ENCODE measurements at regions not wholly inside any gene's neighbourhood (a gene's known extent, or its start where the extent isn't known, plus 50 kb on each side); places are given as distances from the start of the nearest gene placed in this dataset.

- H3K27ac ChIP-seq = no peak overlapping the region
- no peak overlapping the region for H3K4me3 ChIP-seq
- H3K4me1 ChIP-seq (ENCODE audit: low read depth) = no peaks in the 10 kb centered on the region
- H3K9me3 ChIP-seq (ENCODE audit: low read depth) = no peaks in the 10 kb centered on the region
- no peaks in the 10 kb centered on the region for H3K36me3 ChIP-seq
- no peaks in the 10 kb centered on the region for H3K27me3 ChIP-seq
- TF ChIP-seq CTCF (IDR thresholded peaks at IDR 0.05; ENCODE audit: low read depth, low read length) = no peak
- DNase-seq (ENCODE audit: low read depth in 1 of 2, low spot score in 1 of 2) = no peak
Observed at GRCh38 chr15:91426412-91426811, 326.4 kb downstream of the SV2B start.

- no peak overlapping the region for H3K4me3 ChIP-seq
Observed at GRCh38 chr15:91429973-91430372, 329.9 kb downstream of the SV2B start.

GRCh38 chr15:91431041-91431715 lies 331.1 kb downstream of the SV2B start:
- no peaks in the 10 kb centered on the region for H3K36me3 ChIP-seq
- DNase-seq (ENCODE audit: low read depth in 1 of 2, low spot score in 1 of 2) = no peak
- no peaks in the 10 kb centered on the region for H3K9me3 ChIP-seq (ENCODE audit: low read depth)
- no peak overlapping the region for H3K4me3 ChIP-seq
- H3K27me3 ChIP-seq = no peaks in the 10 kb centered on the region
- H3K27ac ChIP-seq = no peak overlapping the region
- TF ChIP-seq CTCF (IDR thresholded peaks at IDR 0.05; ENCODE audit: low read depth, low read length) = no peak
- no peaks in the 10 kb centered on the region for H3K4me1 ChIP-seq (ENCODE audit: low read depth)

More at GRCh38 chr15:91429973-91430372, 329.9 kb downstream of the SV2B start:
- no peaks in the 10 kb centered on the region for H3K27me3 ChIP-seq
- no peak overlapping the region for H3K27ac ChIP-seq
- H3K36me3 ChIP-seq = no peaks in the 10 kb centered on the region
- no peak for DNase-seq (ENCODE audit: low read depth in 1 of 2, low spot score in 1 of 2)
- no peak for TF ChIP-seq CTCF (IDR thresholded peaks at IDR 0.05; ENCODE audit: low read depth, low read length)
- H3K9me3 ChIP-seq (ENCODE audit: low read depth) = no peaks in the 10 kb centered on the region
- no peaks in the 10 kb centered on the region for H3K4me1 ChIP-seq (ENCODE audit: low read depth)

GRCh38 chr15:91435113-91435512 lies 335.1 kb downstream of the SV2B start:
- Histone ChIP-seq H3K4me1 (ENCODE audit: low read depth) (no peaks in the 10 kb centered on the region), H3K27ac (no peak overlapping the region), H3K36me3 (no peaks in the 10 kb centered on the region), H3K4me3 (no peak overlapping the region), H3K9me3 (ENCODE audit: low read depth) (no peaks in the 10 kb centered on the region), H3K27me3 (no peaks in the 10 kb centered on the region)
- TF ChIP-seq CTCF (IDR thresholded peaks at IDR 0.05; ENCODE audit: low read depth, low read length) = no peak
- DNase-seq (ENCODE audit: low read depth in 1 of 2, low spot score in 1 of 2) = no peak

- Histone ChIP-seq H3K4me1 (ENCODE audit: low read depth) (no peaks in the 10 kb centered on the region), H3K9me3 (ENCODE audit: low read depth) (no peaks in the 10 kb centered on the region), H3K4me3 (no peak overlapping the region), H3K27me3 (no peaks in the 10 kb centered on the region), H3K36me3 (no peaks in the 10 kb centered on the region), H3K27ac (no peak overlapping the region)
- DNase-seq (ENCODE audit: low read depth in 1 of 2, low spot score in 1 of 2) = no peak
- TF ChIP-seq CTCF (IDR thresholded peaks at IDR 0.05; ENCODE audit: low read depth, low read length) = no peak
Observed at GRCh38 chr15:91444656-91445055, 344.6 kb downstream of the SV2B start.

All from cardiac muscle cell (in vitro differentiated cells and primary cell).